ENCODE measurements at regions not wholly inside any gene's neighbourhood (a gene's known extent, or its start where the extent isn't known, plus 50 kb on each side); places are given as distances from the start of the nearest gene placed in this dataset.
"Not testable (repeated sequence)": the region's sequence is repeated elsewhere in the genome, so short reads cannot be mapped to it uniquely, and the experiment has no call there.

DNA sequence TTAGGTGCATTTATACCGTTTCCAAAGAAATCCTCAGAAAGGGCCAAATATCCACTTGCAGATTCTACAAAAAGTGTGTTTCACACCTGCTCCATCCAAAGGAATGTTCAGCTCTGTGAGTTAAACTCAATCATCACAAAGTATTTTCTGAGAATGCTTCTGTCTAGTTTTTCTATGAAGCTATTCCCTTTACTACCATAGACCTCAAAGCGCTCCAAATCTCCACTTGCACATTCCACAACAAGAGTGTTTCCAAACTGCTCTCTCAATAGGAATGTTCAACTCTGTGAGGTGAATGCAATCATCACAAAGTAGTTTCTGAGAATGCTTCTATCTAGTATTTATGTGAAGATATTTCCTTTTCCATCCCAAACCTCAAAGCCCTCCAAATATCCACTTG lies 412.7 kb upstream of the WSB1 start:
- H3K36me3 ChIP-seq (ENCODE audit: control insufficient read depth in 2 of 2, insufficient read depth in 1 of 2, low read length in 2 of 2); H3K4me1 ChIP-seq (ENCODE audit: control insufficient read depth, insufficient read depth, low read length); H3K4me3 ChIP-seq (ENCODE audit: low read depth, low read length); POLR2A ChIA-PET; H3K9me3 ChIP-seq (ENCODE audit: control insufficient read depth, insufficient read depth, low read depth, low read length); CTCF ChIA-PET; H3K27ac ChIP-seq (ENCODE audit: extremely low read depth, low read depth, low read length): not testable (repeated sequence)
- peak; percentile 69; the same call in 1 of the 2 replicates for TF ChIP-seq SALL2 (tag by site-specific recombination; IDR thresholded peaks at IDR 0.05; ENCODE audit: borderline replicate concordance)
- TF ChIP-seq ZNF521 (tag by site-specific recombination; IDR thresholded peaks at IDR 0.05), result 0 out of 2 replicates have a peak, but pooled peaks have one; percentile 82
- TF ChIP-seq ZNF174 (tag by site-specific recombination; IDR thresholded peaks at IDR 0.05), result peak; percentile 96; the same call in 1 of the 2 replicates
- TF ChIP-seq ZNF433 (tag by site-specific recombination; IDR thresholded peaks at IDR 0.05; ENCODE audit: low read depth), result 0 out of 2 replicates have a peak, but pooled peaks have one; percentile 37
- TF ChIP-seq ZNF473 (tag by site-specific recombination; IDR thresholded peaks at IDR 0.05), result peak; percentile 71; the same call in 1 of the 2 replicates
- TF ChIP-seq ZNF555 (tag by site-specific recombination; conservative IDR thresholded peaks at IDR 0.05), result peak; percentile 26; the same call in 1 of the 2 replicates
- peak; percentile 80; the same call in 1 of the 2 replicates for TF ChIP-seq ZNF350 (tag by site-specific recombination; IDR thresholded peaks at IDR 0.05)
- TF ChIP-seq ZNF544 (tag by site-specific recombination; IDR thresholded peaks at IDR 0.05), result peak; percentile 92
- peak; percentile 88; the same call in 1 of the 2 replicates for TF ChIP-seq ZBTB7A (tag by site-specific recombination; IDR thresholded peaks at IDR 0.05; ENCODE audit: low read depth)
- peak; percentile 89 for TF ChIP-seq ZNF621 (tag by site-specific recombination; IDR thresholded peaks at IDR 0.05)
- TF ChIP-seq ZNF426 (tag by site-specific recombination; IDR thresholded peaks at IDR 0.05), result 0 out of 2 replicates have a peak, but pooled peaks have one; percentile 11
- TF ChIP-seq ZNF677 (tag by site-specific recombination; IDR thresholded peaks at IDR 0.05), result 0 out of 2 replicates have a peak, but pooled peaks have one; percentile 24

DNA sequence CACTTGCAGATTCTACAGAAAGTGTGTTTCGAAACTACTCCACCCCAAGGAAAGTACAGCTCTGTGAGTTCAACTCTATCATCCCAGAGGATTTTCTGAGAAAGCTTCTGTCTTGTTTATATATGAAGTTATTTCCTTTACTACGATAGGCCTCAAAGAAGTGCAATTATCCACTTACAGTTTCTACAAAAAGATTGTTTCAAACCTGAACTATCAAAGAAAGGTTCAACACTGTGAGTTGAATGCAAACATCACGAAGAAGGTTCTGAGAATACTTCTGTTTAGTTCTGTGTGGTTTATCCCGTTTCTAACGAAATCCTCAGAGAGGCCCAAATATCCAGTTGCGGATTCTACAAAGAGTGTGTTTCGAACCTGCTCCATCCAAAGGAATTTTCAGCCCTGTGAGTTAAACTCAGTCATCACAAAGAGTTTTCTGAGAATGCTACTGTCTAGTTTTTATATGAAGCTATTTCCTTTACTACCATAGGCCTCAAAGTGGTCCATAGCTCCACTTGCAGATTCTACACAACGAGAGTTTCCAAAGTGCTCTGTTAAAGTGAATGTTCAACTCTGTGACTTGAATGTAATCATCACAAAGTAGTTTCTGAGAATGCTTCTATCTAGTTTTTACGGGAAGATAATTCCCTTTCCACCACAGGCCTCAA lies 411.7 kb upstream of the WSB1 start:
- H3K9me3 ChIP-seq (ENCODE audit: control insufficient read depth, insufficient read depth, low read depth, low read length); H3K36me3 ChIP-seq (ENCODE audit: control insufficient read depth in 2 of 2, insufficient read depth in 1 of 2, low read length in 2 of 2); CTCF ChIA-PET; POLR2A ChIA-PET; H3K4me1 ChIP-seq (ENCODE audit: control insufficient read depth, insufficient read depth, low read length); H3K27ac ChIP-seq (ENCODE audit: extremely low read depth, low read depth, low read length); H3K4me3 ChIP-seq (ENCODE audit: low read depth, low read length): not testable (repeated sequence)

DNA sequence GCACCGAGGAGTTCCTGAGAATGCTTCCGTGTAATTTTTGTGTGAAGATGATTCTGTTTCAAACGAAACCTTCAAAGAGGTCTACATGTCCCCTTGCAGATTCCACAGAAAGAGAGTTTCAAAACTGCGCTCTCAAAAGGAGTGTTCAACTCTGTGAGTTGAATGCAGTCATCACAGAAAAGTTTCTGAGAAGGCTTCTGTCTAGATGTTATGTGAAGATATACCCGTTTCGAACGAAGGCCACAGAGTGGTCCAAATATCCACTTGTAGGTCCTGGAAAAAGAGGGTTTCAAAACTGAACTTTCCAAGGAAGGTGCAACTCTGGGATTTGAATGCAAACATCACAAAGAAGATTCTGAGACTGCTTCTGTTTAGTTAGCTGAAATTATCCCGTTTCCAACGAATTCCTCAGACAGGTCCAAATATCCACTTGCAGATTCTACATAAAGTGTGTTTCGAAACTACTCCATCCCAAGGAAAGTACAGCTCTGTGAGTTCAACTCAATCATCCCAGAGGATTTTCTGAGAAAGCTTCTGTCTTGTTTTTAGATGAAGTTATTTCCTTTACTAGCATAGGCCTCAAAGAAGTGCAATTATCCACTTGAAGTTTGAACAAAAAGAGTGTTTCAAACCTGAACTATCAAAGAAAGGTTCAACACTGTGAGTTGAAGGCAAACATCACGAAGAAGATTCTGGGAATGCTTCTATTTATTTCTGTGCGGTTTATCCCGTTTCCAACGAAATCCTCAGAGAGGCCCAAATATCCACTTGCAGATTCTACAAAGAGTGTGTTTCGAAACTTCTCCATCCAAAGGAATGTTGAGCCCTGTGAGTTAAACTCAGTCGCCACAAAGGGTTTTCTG lies 409.8 kb upstream of the WSB1 start:
- H3K27ac ChIP-seq (ENCODE audit: extremely low read depth, low read depth, low read length); H3K4me3 ChIP-seq (ENCODE audit: low read depth, low read length); POLR2A ChIA-PET; CTCF ChIA-PET; H3K36me3 ChIP-seq (ENCODE audit: control insufficient read depth in 2 of 2, insufficient read depth in 1 of 2, low read length in 2 of 2); H3K9me3 ChIP-seq (ENCODE audit: control insufficient read depth, insufficient read depth, low read depth, low read length); H3K4me1 ChIP-seq (ENCODE audit: control insufficient read depth, insufficient read depth, low read length): not testable (repeated sequence)

DNA sequence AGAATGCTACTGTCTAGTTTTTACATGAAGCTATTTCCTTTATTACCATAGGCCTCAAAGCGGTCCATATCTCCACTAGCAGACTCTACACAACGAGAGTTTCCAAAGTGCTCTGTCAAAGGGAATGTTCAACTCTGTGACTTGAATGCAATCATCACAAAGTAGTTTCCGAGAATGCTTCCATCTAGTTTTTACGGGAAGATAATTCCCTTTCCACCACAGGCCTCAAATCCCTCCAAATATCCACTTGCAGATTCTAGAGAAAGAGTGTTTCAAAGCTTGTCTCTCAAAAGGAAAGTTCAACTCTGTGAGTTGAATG lies 409.2 kb upstream of the WSB1 start:
- CTCF ChIA-PET; H3K4me3 ChIP-seq (ENCODE audit: low read depth, low read length); H3K27ac ChIP-seq (ENCODE audit: extremely low read depth, low read depth, low read length); H3K9me3 ChIP-seq (ENCODE audit: control insufficient read depth, insufficient read depth, low read depth, low read length); H3K4me1 ChIP-seq (ENCODE audit: control insufficient read depth, insufficient read depth, low read length); POLR2A ChIA-PET; H3K36me3 ChIP-seq (ENCODE audit: control insufficient read depth in 2 of 2, insufficient read depth in 1 of 2, low read length in 2 of 2): not testable (repeated sequence)

DNA sequence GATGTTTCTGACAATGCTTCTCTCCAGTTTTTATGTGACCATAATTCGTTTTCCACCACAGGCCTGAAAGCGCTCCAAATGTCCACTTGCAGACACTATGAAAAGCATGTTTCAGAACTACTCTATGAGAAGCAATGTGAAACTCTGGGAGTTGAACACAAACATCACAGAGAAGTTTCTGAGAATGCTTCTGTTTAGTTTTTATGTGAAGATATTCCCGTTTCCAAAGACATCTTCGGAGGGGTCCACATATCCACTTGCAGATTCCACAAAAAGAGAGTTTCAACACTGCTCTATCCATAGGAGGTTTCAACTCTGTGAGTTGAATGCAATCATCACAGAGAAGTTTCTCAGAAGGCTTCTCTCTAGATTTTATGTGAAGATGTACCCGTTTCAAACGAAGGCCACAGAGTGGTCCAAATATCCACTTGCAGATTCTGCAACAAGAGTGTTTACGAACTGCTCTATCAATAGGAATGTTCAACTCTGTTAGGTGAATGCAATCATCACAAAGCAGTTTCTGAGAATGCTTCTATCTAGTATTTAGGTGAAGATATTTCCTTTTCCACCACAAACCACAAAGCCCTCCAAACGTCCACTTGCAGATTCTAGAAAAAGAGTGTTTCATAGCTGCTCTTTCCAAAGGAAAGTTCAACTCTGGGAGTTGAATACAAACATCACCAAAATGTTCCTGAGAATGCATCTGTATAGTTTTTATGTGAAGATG lies 408.5 kb upstream of the WSB1 start:
- H3K4me1 ChIP-seq (ENCODE audit: control insufficient read depth, insufficient read depth, low read length); H3K27ac ChIP-seq (ENCODE audit: extremely low read depth, low read depth, low read length); H3K9me3 ChIP-seq (ENCODE audit: control insufficient read depth, insufficient read depth, low read depth, low read length); H3K4me3 ChIP-seq (ENCODE audit: low read depth, low read length); CTCF ChIA-PET; H3K36me3 ChIP-seq (ENCODE audit: control insufficient read depth in 2 of 2, insufficient read depth in 1 of 2, low read length in 2 of 2): not testable (repeated sequence)
- POLR2A ChIA-PET, result interaction anchor here (0.6 kb wide), 1 partner anchor 282 kb away, joined by 5 read pairs; no protein-coding TSS in a partner anchor
- TF ChIP-seq ZNF626 (tag by site-specific recombination; IDR thresholded peaks at IDR 0.05) (peak; percentile 83; the same call in 1 of the 2 replicates), ZNF830 (tag by site-specific recombination; IDR thresholded peaks at IDR 0.05; ENCODE audit: low read depth) (peak; percentile 39; the same call in 1 of the 2 replicates), ZNF311 (tag by site-specific recombination; IDR thresholded peaks at IDR 0.05; ENCODE audit: borderline replicate concordance) (0 out of 2 replicates have a peak, but pooled peaks have one; percentile 55)
- TF ChIP-seq, protein P1, sequence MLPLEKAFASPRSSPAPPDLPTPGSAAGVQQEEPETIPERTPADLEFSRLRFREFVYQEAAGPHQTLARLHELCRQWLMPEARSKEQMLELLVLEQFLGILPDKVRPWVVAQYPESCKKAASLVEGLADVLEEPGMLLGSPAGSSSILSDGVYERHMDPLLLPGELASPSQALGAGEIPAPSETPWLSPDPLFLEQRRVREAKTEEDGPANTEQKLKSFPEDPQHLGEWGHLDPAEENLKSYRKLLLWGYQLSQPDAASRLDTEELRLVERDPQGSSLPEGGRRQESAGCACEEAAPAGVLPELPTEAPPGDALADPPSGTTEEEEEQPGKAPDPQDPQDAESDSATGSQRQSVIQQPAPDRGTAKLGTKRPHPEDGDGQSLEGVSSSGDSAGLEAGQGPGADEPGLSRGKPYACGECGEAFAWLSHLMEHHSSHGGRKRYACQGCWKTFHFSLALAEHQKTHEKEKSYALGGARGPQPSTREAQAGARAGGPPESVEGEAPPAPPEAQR (tag by site-specific recombination; IDR thresholded peaks at IDR 0.05), result 0 out of 2 replicates have a peak, but pooled peaks have one; percentile 50
- TF ChIP-seq, protein P2, sequence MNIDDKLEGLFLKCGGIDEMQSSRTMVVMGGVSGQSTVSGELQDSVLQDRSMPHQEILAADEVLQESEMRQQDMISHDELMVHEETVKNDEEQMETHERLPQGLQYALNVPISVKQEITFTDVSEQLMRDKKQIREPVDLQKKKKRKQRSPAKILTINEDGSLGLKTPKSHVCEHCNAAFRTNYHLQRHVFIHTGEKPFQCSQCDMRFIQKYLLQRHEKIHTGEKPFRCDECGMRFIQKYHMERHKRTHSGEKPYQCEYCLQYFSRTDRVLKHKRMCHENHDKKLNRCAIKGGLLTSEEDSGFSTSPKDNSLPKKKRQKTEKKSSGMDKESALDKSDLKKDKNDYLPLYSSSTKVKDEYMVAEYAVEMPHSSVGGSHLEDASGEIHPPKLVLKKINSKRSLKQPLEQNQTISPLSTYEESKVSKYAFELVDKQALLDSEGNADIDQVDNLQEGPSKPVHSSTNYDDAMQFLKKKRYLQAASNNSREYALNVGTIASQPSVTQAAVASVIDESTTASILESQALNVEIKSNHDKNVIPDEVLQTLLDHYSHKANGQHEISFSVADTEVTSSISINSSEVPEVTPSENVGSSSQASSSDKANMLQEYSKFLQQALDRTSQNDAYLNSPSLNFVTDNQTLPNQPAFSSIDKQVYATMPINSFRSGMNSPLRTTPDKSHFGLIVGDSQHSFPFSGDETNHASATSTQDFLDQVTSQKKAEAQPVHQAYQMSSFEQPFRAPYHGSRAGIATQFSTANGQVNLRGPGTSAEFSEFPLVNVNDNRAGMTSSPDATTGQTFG (tag by site-specific recombination; IDR thresholded peaks at IDR 0.05; ENCODE audit: borderline replicate concordance), result peak; percentile 67; the same call in 1 of the 2 replicates
